HL-60 (cell line): ENCODE measurements at regions not wholly inside any gene's neighbourhood (a gene's known extent, or its start where the extent isn't known, plus 50 kb on each side); places are given as distances from the start of the nearest gene placed in this dataset.
"Not testable (repeated sequence)": the region's sequence is repeated elsewhere in the genome, so short reads cannot be mapped to it uniquely, and the experiment has no call there.

Experiments used
- DNase-seq, 2 experiments: peaks; one replicate each; pipeline ENCODE4 v3.0.0-alpha.2; 2010 to 2020; ENCODE audit warnings: low read depth in 1 of 2, low spot score in 1 of 2
- H3K27ac ChIP-seq: fragments of 250-450 bp; sonication (Bioruptor Pico); replicated peaks from 2 replicates; pipeline ENCODE4 v1.5.1; 2020; ENCODE audit warnings: mild to moderate bottlenecking, moderate library complexity
- H3K27me3 ChIP-seq: fragments of 250-450 bp; sonication (Bioruptor Pico); 2 replicates; pipeline ENCODE4 v1.5.1; 2021; ENCODE audit warnings: mild to moderate bottlenecking, moderate library complexity; ENCODE audit not compliant: insufficient read depth, poor library complexity, severe bottlenecking
- H3K4me3 ChIP-seq: replicated peaks from 2 replicates; pipeline ENCODE4 v1.5.1; 2011; ENCODE audit warnings: mild to moderate bottlenecking, control low read depth, low read length; ENCODE audit not compliant: insufficient read depth
- CTCF ChIP-seq: IDR thresholded peaks from one replicate; pipeline ENCODE4 v1.5.1; 2011; ENCODE audit warnings: low read length, control low read depth, inconsistent platforms; ENCODE audit not compliant: insufficient read depth
- GABPA ChIP-seq: IDR thresholded peaks from 2 replicates; pipeline ENCODE4 v1.6.1; 2012; ENCODE audit warnings: low read depth
- POLR2AphosphoS5 ChIP-seq: IDR thresholded peaks from 2 replicates; pipeline ENCODE4 v1.6.1; 2012; ENCODE audit warnings: low read depth
- REST ChIP-seq: IDR thresholded peaks from 2 replicates; pipeline ENCODE4 v1.6.1; 2012; ENCODE audit warnings: low read depth; ENCODE audit not compliant: insufficient replicate concordance
- SPI1 ChIP-seq: IDR thresholded peaks from 2 replicates; pipeline ENCODE4 v1.6.1; 2012; ENCODE audit warnings: low read depth, mild to moderate bottlenecking, borderline replicate concordance

- Histone ChIP-seq H3K27ac (no peak overlapping the region), H3K27me3 (no peaks in the 10 kb centered on the region), H3K4me3 (no peak overlapping the region)
- DNase-seq = no peak
- no peak for TF ChIP-seq SPI1
- TF ChIP-seq REST = no peak
- TF ChIP-seq CTCF = no peak
- no peak for TF ChIP-seq GABPA
- TF ChIP-seq POLR2AphosphoS5 = no peak
Measured at GRCh38 chr3:20563251-20563650, 377.2 kb upstream of the SGO1 start.

- H3K27me3 ChIP-seq = no peaks in the 10 kb centered on the region
- TF ChIP-seq REST = no peak
- TF ChIP-seq GABPA = no peak
- no peak for TF ChIP-seq CTCF
- TF ChIP-seq SPI1 = no peak
- no peak for TF ChIP-seq POLR2AphosphoS5
- no peak overlapping the region for H3K27ac ChIP-seq
- H3K4me3 ChIP-seq = no peak overlapping the region
- DNase-seq = no peak
Measured at GRCh38 chr3:20561166-20561565, 375.2 kb upstream of the SGO1 start.

- H3K27me3 ChIP-seq, H3K4me3 ChIP-seq, H3K27ac ChIP-seq, DNase-seq: not testable (repeated sequence)
Measured at GRCh38 chr3:20560446-20560845, 374.4 kb upstream of the SGO1 start.

- DNase-seq = no peak
- H3K27me3 ChIP-seq = no peaks in the 10 kb centered on the region
- H3K4me3 ChIP-seq = no peak overlapping the region
- no peak overlapping the region for H3K27ac ChIP-seq
- TF ChIP-seq POLR2AphosphoS5 (no peak), GABPA (no peak), SPI1 (no peak), CTCF (no peak)
Measured at GRCh38 chr3:20558161-20558560, 372.2 kb upstream of the SGO1 start.
